SU-DHL-6 (cell line): ENCODE measurements at regions not wholly inside any gene's neighbourhood (a gene's known extent, or its start where the extent isn't known, plus 50 kb on each side); places are given as distances from the start of the nearest gene placed in this dataset.

ENCODE experiments used
- EZH2phosphoT487 ChIP-seq: fragments of 200-600 bp; sonication (generic), shearing (Covaris generic); conservative IDR thresholded peaks from 2 replicates; pipeline ENCODE4 v1.6.1; 2018; ENCODE audit warnings: mild to moderate bottlenecking, antibody characterized with exemption, low read length, moderate library complexity, mixed read lengths
- TF ChIP-seq, protein P1 (sequence below): fragments of 200-600 bp; sonication (generic); IDR thresholded peaks from one replicate; pipeline ENCODE4 v1.5.1; 2017; ENCODE audit warnings: antibody characterized with exemption, mild to moderate bottlenecking, low read length, moderate library complexity; ENCODE audit not compliant: insufficient read depth, poor library complexity, severe bottlenecking

- TF ChIP-seq, protein P1, sequence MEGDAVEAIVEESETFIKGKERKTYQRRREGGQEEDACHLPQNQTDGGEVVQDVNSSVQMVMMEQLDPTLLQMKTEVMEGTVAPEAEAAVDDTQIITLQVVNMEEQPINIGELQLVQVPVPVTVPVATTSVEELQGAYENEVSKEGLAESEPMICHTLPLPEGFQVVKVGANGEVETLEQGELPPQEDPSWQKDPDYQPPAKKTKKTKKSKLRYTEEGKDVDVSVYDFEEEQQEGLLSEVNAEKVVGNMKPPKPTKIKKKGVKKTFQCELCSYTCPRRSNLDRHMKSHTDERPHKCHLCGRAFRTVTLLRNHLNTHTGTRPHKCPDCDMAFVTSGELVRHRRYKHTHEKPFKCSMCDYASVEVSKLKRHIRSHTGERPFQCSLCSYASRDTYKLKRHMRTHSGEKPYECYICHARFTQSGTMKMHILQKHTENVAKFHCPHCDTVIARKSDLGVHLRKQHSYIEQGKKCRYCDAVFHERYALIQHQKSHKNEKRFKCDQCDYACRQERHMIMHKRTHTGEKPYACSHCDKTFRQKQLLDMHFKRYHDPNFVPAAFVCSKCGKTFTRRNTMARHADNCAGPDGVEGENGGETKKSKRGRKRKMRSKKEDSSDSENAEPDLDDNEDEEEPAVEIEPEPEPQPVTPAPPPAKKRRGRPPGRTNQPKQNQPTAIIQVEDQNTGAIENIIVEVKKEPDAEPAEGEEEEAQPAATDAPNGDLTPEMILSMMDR: no peak
- TF ChIP-seq EZH2phosphoT487: no peak
Measured at GRCh38 chr4:117545039-117545438, 459.7 kb upstream of the TRAM1L1 start.
